NOMO-1 (cell line): ENCODE measurements at regions not wholly inside any gene's neighbourhood (a gene's known extent, or its start where the extent isn't known, plus 50 kb on each side); places are given as distances from the start of the nearest gene placed in this dataset.

Source experiments
- DNase-seq, 2 experiments: peaks; one replicate each; lab custom pipeline; 2025; ENCODE audit not compliant: unreplicated experiment in 2 of 2; lab: John Stamatoyannopoulos, UW

DNA sequence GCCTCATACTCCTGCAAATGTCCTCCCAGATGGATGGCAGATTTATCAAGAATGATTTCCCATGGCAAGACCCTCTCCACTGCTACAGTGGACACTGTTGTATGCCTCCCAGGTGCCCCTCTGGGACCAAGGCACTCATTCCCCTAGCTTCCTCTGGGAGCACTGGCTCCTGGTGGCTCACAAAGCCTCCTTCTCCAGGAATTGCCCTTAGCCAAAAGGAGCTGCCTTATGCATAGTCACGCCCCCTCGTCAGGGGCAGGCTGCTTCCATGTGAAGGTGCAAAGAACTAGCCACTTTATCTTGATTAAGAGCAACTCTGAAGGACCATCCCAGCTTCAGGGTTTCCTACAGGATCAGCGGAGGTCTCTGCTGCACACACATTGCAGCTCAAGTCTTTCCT lies 358.1 kb downstream of the CDK5RAP2 start:
- DNase-seq: no peak

DNA sequence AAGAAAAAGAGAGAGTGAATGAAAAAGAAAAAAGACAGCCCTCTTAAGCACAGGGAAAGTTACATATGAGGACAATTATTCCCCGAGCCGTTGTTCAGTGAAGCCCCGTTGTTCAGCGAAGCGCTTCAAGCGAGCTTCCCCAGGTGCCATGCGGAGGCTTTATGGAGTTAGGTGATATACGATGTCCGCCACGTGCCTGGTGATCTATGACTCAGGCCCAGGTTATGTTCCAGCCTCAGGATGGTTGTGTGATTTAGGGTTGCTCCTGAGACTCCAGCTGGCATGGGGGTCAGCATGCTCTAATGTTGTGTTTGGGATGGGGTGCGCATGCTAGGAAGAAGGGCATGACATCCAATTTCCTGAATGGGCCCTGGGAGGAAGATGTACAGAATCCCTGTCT lies 365.6 kb downstream of the CDK5RAP2 start:
- no peak for DNase-seq

DNA sequence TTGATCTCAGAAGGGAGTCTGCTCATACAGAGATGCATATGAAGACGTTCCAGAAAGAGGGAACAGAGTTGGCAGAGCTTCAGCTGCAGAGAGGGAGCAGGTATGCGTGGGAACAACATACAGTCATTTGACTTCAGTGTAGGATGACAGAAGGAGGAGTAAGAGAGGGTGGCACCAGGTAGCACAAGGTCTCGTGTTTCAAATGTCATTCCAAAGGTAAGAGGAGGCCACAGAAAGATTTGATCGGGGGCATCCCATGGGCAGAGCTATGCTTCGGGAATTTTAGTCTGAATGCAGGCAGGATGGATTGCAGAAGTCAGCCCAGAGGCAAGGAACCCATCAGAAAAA lies 367.1 kb downstream of the CDK5RAP2 start:
- no peak for DNase-seq

DNA sequence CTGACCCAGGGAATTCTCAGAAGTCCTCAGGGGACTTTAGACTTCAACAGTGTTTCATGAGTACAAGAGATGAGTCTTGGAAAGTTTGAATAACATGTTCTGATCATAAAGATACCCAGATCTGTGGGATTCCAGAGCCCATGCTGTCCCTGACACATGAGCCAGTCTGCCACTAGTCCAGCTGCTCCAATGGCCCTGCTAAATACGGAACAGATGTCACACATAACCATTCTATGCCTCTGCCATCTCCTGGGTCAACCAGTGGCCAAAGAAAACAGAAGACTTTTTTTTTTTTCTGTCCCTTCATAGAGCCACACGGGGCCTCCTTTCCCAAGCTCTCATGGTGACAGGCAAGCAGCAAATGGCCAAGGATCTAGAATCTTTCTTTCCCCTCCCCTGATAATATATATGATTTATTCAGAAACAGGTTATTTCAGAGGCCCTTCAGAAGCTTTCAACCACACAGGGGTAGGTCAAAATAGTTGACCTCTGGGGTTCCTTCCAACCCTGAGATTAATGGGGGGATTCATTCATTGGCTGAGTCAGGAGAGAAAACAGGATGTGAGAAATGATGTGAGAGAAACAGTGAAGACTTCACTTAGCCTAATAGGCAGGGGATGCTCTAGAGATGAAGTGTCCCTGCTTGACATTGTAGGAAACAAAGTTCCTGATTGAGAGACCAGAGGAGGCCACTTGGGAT lies 367.7 kb downstream of the CDK5RAP2 start:
- no peak for DNase-seq

DNA sequence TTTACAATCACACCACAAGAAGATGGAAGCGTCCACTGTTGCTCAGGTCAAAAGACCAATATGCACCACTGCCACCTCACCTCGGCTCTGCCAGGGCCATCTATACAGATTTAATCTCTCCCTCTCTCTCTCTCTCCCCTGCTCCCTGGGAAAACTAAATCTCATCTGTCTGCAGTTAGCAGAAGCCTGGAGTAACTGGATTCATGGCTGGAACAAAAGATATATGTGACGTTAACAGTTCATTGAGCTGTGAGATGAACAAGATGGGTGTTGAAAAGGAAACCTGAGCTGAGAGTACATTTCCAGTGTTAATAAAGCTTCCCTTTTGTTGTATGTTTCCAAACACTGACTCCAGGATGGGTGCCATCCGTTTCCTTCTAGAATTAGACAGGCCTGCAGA lies 369.7 kb downstream of the CDK5RAP2 start:
- DNase-seq: no peak

DNA sequence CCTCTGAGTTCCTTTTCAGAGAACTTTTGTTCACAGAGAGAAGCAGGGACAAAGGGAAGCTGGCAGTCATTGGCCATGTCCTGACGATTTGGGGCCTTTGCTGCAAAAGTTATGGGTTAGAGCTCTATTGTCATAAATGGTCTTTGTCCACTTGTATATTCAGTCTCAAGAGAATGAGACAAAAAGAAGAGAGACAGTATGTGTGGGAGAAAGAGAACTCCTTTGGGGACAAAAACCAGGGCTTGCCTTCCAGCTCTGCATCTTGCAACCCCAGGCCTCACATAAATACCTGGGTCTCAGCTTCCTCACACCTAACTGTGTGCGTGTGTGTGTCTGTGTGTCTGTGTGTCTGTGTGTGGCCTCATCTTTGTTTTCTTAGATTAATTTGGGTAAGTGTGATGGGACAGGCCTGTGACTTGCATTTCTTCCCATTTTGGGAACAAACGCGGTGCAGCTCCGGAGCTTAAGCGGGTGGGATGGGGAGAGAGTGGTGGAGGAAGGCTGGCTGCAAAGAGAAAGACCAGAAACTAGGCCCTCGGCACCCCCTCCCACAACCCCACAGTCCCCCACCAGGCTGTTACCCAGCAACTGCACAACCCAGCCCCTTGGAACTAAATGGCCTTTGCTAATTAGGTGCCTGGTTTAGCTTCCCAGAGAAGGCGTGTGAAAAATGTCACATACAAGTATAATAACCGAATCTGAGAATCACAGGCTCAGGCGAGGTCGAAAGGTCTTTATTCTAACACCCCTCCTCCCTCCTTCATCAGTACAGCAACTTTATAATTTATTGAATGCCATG lies 376.9 kb downstream of the CDK5RAP2 start:
- DNase-seq: no peak

DNA sequence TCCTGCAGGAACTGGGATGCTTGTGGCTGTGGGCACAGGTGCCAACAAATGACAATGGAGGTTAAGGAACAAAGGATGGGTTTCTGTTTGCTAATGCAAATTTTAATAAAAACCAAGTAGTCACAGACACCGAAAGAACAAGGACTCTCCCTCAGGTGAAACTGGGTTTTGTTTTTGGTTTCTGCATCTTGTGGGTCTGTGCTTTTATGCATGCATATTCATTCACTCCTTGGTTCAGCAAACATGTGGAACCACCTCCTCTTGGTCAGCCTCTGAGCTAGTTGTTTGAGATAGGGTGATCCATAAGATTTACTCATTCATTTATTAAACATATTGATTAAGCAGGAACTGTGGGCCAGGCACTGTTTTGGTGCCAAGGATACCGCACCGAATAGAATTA lies 381.9 kb downstream of the CDK5RAP2 start:
- no peak for DNase-seq

DNA sequence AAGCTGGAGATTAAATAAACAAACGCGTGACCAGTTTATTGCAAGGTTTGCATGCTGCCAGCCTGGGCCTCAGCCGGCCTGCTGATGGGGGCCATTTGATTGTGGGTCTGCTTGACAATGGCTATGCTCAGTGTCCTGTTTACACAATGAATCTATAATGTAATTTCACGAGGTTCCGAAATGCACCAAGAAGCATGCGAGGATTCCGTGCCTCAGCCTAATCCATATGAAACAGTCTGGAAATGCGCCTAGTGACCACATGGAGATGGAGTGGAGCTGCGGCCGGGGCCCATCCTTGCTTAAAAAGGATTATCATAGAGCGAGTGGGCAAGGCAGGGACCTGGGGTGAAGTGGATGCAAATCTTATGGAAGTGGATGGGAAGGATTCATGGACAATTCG lies 382.4 kb downstream of the CDK5RAP2 start:
- no peak for DNase-seq

DNA sequence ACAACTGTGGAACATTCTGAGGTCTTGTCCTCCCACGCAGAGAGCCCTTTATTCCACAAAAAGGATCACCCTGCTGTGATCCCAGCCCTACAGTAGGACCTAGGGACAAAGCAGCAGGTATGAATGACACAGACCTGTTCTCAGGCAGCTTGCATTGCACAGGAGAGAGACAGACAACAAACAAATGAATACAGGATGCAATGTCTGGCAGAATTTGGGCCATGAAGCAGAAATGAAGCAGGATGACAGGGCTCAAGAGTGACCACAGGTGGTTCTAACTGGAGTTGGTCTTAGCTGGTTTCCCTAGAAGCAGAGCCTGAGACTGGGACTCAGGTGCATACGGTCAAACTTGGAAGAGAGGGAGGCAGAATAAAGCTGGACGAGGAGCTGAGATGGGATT lies 388.8 kb downstream of the CDK5RAP2 start:
- no peak for DNase-seq

DNA sequence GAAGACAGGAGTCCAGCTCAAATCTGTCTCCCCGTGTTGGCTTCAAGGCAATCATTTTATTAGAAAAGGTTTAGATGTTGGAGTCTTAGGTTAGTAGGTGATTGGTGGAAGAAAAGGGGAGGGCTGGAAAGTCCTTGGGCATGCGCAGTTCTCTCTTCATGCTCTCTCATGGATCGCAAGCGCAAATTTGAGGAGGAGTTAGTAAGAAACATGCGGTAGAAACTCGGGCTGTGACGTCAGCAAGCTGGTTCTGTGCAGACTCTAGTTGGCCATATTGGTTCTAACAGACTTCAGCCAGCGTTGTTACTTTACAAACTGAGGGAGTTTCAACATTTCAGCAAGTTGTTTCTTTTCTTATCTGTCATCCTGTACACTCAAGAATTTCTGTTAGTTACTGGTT lies 392.2 kb downstream of the CDK5RAP2 start:
- DNase-seq: no peak

DNA sequence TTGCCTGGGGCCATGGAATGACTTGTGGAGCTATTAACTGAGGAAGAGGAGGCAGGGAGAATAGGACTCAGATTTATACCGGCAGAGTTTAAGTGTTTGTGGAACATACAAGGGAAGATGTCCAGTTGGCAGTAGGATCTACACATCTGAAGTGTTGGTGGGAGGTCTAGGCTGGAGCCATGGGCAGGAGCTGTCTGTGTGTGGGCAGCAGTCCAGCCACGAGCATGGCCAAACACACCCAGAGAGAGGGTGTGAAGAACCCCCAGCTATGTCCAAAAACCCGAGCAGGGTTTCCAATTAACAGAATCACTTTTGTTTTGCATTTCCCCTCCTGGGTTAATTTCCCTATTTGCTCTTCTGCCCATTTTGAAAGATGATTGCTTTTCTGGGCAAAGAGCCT lies 393.7 kb downstream of the CDK5RAP2 start:
- DNase-seq: no peak

DNA sequence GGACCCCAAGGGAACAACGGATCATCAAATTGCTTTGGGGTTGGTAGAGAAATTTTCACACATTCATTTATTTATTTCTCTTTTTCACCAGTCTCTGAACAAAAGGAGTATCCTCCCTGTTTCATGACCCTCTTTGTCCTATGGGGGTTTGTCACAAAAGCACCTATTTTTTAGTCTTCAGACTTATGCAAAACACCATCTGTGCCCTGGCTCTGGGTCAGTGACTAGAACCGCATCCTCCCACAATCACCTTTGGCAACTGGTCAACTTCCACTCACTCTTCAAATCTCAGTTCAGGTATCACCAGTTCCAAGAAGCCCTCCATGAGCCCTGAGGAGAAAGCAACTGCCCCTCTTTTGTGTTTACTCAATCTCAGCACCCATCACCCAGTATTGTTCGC lies 395.7 kb downstream of the CDK5RAP2 start:
- no peak for DNase-seq

DNA sequence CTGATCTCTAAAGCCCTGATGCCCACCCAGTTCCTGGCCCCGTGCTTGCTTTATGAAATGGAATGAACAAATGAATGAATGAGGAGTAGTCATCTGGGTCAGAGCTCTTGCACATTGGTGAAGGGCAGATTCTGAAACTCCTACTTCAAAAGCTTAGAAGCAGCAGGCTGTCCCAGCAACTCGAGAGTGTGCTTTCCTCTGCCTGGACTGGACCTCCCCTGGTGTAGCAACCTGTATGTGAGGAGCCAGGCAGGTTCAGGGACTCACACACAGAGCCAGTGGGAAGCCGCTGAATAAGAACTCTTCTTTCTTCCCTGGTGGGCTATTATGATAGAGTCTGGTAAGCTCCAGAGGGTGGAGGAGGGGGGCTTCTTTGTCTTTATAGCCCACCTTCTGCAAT lies 396.4 kb downstream of the CDK5RAP2 start:
- DNase-seq: no peak

DNA sequence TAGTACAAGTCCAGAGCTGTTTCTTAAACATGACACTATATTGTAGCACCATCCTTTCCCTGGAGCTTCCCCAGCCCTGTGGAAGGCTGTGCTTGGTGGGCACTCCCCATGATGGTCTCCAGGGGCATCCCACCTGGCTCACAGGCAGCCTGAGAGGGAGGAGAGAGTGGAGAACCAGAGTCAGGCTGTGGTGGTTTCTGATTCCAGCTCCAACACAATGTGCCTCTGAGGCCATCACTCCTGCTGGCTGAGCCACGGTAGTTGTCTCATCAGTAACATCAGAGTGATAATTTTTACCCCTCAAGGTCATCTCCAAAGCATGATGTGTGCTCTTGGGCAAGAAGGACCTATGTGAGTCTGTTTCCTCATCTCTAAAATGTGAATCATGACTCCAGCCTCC lies 398.0 kb downstream of the CDK5RAP2 start:
- DNase-seq: no peak

DNA sequence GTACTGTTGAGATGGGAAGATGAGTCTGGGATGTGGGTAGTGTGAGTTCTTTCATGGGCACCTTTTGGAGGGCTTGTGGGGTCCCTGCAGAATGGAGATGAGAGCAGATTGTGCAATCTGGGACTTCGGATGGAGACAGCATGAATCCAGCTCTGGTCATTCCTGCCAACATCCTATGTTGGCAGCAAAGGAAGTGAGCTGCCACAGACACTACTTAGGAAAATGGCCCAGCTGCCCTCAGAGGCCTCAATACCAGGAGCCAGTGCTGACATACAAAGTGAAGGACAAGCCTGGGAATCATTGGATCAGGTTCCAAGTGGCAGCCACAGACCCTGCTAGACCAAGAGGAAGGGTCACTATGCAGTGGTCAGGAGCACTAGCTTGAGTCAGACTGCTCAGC lies 402.8 kb downstream of the CDK5RAP2 start:
- no peak for DNase-seq

DNA sequence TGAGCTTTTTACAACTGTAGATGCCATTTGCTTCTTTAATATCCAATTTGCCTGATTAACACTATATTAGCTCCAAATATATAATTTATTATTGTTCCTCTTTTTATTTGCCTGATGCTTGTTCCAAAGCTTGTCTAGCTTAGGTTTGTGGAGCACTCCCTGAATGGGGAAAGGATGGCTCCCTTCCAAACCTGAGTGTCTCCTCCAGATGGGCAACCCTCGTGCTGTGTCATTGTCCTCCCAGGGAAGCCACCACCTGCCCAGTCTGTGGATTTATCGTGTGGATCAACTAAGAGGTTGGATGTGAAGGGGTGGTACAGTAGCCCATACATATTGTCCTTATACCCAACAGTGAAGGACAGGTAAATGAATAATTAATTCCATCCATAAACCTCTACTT lies 404.9 kb downstream of the CDK5RAP2 start:
- no peak for DNase-seq

DNA sequence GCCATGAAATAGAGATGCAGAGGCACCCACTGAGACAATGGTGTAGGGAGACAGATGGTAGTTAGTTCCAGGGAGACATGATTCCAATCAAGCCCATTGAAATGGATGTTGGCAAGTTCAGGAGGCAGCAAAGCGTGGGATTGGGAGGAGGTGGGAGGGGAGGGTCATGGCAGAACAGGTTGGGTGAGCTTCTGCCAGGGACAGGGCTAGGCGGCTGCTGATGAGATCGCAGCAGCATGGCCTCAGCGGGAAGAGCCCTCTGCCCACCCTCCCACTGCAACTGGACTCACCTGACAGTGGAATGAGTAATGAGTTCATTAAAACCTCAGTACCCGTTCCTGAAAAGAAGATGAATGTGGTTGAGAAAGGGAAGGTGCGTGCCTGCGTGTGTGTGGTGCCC lies 418.2 kb downstream of the CDK5RAP2 start:
- DNase-seq: no peak

DNA sequence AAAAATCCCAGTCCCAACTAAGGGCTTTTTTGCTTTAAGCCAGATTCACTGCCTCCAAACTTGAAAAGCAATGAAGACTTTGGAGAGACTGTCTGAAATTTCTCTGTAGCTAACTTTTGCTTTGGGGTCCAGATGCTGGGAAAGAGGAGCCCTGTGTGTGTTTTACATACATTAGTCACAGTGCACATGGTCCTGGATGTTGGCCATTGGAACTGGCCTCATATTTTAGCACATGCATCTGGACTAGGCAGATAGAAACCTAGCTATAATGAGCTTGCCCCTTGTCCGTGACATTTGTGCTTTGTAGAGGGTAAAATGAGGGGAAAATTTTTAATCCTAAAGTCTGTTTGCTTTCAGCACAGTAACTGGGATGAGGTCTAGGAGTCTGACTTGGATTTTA lies 421.7 kb downstream of the CDK5RAP2 start:
- DNase-seq: no peak

DNA sequence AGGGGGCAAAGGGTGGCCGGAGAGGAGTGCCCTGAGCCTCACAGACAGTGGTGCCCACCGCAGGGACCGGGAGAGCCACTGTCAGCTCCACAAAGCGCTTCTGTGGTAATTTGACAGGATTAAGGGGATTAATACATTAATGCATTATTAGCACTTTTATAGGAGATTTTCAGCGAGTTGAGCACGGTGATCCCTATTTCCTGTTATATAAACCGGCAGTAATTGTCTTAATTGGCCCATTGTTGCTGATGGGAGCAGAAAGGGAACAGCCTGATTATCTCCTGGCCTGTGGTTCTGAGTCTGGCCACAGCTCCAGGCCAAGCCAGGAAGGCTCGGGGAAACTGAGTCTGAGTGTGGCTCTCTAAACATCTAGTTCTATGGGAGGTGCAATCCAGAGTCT lies 423.6 kb downstream of the CDK5RAP2 start:
- no peak for DNase-seq

DNA sequence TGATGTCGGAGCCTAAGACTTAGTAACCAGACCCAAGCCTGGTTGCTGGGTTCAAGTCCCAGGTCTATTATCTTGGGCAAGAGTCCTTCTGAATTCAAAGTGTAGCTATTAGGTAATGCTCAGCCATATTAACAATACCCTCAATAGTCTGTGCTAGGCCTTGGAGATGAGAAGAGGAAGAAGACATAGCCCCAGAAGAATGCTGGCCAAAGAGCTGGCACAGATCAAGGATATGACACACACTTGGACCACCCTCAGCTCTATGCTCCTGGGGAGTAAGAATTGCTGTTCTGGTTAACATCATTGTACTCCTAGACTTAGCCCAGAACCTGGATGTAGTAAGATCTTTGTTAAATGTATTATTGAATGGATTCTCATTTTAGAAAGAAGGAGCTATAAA lies 426.7 kb downstream of the CDK5RAP2 start:
- no peak for DNase-seq

DNA sequence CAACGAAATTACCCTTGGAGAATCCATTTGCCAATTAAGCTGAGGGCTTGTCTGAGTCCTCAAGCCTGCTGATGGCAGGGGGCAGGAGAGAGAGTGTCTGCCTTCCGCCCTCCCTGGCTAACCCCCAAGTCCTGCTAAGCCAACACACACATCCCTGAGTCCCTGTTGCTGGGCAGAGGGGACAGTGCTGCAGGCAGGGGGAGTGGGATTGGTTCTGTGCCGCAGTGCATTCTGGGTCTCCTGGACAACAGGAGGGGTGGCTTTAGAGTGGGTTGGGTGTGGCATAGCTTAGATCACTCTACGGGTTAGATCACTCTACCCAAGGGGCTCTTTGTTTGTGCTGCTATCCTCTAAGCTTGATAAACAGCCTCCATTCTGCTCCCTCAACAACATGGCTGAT lies 427.7 kb downstream of the CDK5RAP2 start:
- DNase-seq: no peak

DNA sequence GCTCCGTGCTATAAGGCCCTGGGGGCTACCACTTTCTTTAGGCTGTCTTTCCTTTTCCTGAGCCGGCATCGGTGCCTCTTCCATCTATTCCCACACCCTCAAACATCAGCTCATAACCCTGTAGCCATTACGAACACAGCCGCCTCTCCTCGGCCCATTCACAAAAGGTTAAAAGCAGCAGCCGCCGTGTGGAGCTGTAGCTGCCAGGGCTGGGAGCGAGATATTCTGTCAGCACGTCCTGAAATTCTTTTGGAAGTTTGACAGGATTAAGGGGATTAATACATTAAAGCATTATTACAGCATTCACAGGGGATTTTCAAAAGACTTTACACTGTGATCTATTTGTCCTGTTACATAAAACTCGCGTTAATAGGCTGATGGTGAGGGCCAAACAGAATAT lies 428.2 kb downstream of the CDK5RAP2 start:
- DNase-seq: no peak

DNA sequence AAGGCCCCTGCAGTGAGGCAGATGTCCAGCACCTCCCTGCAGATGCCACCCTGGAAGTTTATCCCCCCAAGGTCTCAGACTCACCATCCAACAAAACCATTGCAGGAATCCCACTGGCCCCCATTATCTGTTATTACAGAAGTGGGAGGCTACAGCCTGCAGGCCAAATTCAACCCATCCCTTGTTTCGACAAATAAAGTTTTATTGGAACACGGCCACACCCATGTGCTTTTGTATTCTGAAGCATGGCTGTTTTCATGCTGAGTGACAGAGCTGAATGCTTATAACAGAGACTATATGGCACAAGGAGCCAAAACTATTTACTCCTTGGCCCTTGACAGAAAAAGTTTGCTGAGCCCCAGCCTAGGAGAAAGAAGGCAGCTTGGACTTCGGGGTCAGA lies 428.8 kb downstream of the CDK5RAP2 start:
- no peak for DNase-seq
